Dendritic cell treated with granulocyte-macrophage colony-stimulating factor and Interleukin-4, amounts not matched to agents 40 ng/mL and 50 ng/mL, for 4 days (primary cell): ENCODE measurements at regions not wholly inside any gene's neighbourhood (a gene's known extent, or its start where the extent isn't known, plus 50 kb on each side); places are given as distances from the start of the nearest gene placed in this dataset.
"Not testable (repeated sequence)": the region's sequence is repeated elsewhere in the genome, so short reads cannot be mapped to it uniquely, and the experiment has no call there.

ENCODE experiments used
- H3K27ac Mint-ChIP-seq: one replicate; pipeline ENCODE4 v1.8.0; 2022; ENCODE audit warnings: mild to moderate bottlenecking, mixed read lengths
- H3K27me3 Mint-ChIP-seq: one replicate; pipeline ENCODE4 v1.8.0; 2022; ENCODE audit warnings: mild to moderate bottlenecking, mixed read lengths
- H3K36me3 Mint-ChIP-seq: one replicate; pipeline ENCODE4 v1.8.0; 2022; ENCODE audit warnings: low read depth, mixed read lengths
- H3K4me1 Mint-ChIP-seq: one replicate; pipeline ENCODE4 v1.8.0; 2022; ENCODE audit warnings: low read depth, mixed read lengths
- H3K4me3 Mint-ChIP-seq: one replicate; pipeline ENCODE4 v1.8.0; 2022; ENCODE audit warnings: mild to moderate bottlenecking, moderate library complexity, mixed read lengths
- H3K9me3 Mint-ChIP-seq: one replicate; pipeline ENCODE4 v1.8.0; 2022; ENCODE audit warnings: mixed read lengths
- intact Hi-C: fragments of 100-400 bp; cut with micrococcal nuclease; formaldehyde crosslinking; loops from one replicate; pipeline ENCODE4 v1.15.0; 2022

GRCh38 chr15:87556886-87557285 is 699.7 kb downstream of the NTRK3 start:
- Mint-ChIP-seq H3K36me3 (no peaks in the 10 kb centered on the region), H3K27ac (no peak overlapping the region), H3K9me3 (peaks cover 15% of the 10 kb centered on the region), H3K4me3 (no peak overlapping the region), H3K27me3 (no peaks in the 10 kb centered on the region), H3K4me1 (no peaks in the 10 kb centered on the region)
- intact Hi-C loops = no loop called here

DNA sequence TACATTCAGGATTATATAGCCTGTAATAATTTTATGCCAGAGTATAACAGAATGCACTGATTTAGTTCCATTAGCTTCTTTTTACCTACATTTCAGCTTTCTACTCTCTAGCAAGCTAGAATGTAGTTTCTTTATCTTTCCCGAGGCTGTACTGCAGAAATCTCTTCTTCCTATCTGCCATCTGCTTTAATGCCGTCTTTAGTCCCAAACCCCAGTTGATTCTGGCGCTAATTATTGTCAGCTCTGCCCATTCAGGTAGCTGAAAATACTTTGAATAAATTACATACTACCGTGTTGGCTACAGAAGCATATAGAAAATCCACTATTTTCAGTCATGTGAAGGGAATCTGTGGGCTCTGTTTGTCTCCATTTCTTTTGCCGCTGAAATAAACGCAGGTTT is 706.7 kb downstream of the NTRK3 start:
- Mint-ChIP-seq H3K9me3 (peaks cover 14% of the 10 kb centered on the region), H3K27ac (no peak overlapping the region), H3K27me3 (no peaks in the 10 kb centered on the region), H3K4me1 (no peaks in the 10 kb centered on the region), H3K36me3 (no peaks in the 10 kb centered on the region), H3K4me3 (no peak overlapping the region)
- intact Hi-C loops = no loop called here

- intact Hi-C loops = no loop called here
- H3K36me3 Mint-ChIP-seq = no peaks in the 10 kb centered on the region
- no peaks in the 10 kb centered on the region for H3K4me1 Mint-ChIP-seq
- H3K4me3 Mint-ChIP-seq = no peak overlapping the region
- H3K9me3 Mint-ChIP-seq = peaks cover 12% of the 10 kb centered on the region
- no peaks in the 10 kb centered on the region for H3K27me3 Mint-ChIP-seq
- H3K27ac Mint-ChIP-seq = no peak overlapping the region
These were observed 707.2 kb downstream of the NTRK3 start for GRCh38 chr15:87549296-87549695.

GRCh38 chr15:87548590-87548989 is 707.9 kb downstream of the NTRK3 start:
- H3K27ac Mint-ChIP-seq, H3K4me3 Mint-ChIP-seq, H3K9me3 Mint-ChIP-seq, H3K27me3 Mint-ChIP-seq, H3K4me1 Mint-ChIP-seq, H3K36me3 Mint-ChIP-seq, intact Hi-C loops: not testable (repeated sequence)

DNA sequence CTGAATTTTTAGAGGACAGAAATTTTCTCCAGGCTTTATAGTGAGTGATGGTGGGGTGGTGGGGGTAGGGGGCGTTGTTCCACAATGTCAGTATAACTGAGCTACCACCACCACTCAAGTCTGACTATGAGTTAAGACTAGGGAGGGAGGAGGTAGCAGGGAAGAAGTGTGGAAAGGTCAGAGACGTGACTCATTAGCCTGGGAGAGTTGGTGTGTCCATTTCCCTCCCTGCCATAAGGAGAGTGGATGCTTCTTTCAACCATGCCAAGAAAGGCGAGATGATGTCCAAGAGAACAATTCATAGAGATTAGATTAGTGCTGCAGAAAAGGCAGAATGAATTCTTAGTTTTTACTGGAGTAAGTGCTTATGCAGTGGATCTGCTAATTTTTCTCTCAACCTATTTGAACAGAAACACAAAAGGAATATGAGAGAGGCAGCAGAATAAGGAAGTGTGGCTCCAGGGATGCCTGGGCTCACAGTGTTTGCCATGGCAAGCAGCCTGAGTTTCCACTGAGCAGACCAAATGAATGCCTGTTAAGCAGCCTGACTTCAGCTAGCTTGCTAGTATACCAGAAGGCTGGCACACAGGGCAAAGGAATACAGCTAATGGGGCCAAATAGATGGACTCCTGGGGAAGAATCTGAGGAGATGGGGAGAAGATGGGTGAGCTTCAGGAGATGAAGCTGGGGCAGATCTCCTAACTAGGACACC is 708.9 kb downstream of the NTRK3 start:
- no peak overlapping the region for H3K4me3 Mint-ChIP-seq
- intact Hi-C loops = no loop called here
- no peak overlapping the region for H3K27ac Mint-ChIP-seq
- no peaks in the 10 kb centered on the region for H3K27me3 Mint-ChIP-seq
- no peaks in the 10 kb centered on the region for H3K36me3 Mint-ChIP-seq
- H3K4me1 Mint-ChIP-seq = no peaks in the 10 kb centered on the region
- H3K9me3 Mint-ChIP-seq = no peaks in the 10 kb centered on the region

- Mint-ChIP-seq H3K4me1 (no peaks in the 10 kb centered on the region), H3K27me3 (no peaks in the 10 kb centered on the region), H3K4me3 (no peak overlapping the region), H3K9me3 (peaks cover 16% of the 10 kb centered on the region), H3K36me3 (no peaks in the 10 kb centered on the region), H3K27ac (no peak overlapping the region)
- intact Hi-C loops = loop anchor here (10.0 kb wide), 1 partner anchor 64 kb away; no protein-coding TSS in a partner anchor
These were observed 718.2 kb downstream of the NTRK3 start for GRCh38 chr15:87538327-87538834.

DNA sequence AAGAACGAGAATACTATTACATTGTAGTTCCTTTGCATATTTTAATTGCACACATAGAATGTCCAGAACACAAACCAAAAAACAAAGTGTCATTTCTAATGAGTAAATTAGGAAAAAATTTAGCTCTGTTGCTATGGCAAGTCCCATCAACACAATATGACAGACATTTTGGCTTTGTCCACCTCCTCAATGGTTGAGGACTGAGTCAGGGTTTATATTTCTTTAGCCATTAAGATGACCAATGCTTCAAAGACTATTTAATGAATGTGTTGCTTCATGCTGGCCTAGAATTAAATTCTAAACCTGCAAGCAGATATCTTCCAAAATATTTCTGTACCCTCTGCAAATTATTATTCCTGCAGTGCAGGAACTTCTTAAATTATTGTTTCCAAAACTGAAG is 719.2 kb downstream of the NTRK3 start:
- Mint-ChIP-seq H3K36me3 (no peaks in the 10 kb centered on the region), H3K27me3 (no peaks in the 10 kb centered on the region), H3K9me3 (peaks cover 26% of the 10 kb centered on the region), H3K4me3 (no peak overlapping the region), H3K4me1 (no peaks in the 10 kb centered on the region), H3K27ac (no peak overlapping the region)
- intact Hi-C loops = loop anchor here (10.0 kb wide), 1 partner anchor 62 kb away; no protein-coding TSS in a partner anchor

DNA sequence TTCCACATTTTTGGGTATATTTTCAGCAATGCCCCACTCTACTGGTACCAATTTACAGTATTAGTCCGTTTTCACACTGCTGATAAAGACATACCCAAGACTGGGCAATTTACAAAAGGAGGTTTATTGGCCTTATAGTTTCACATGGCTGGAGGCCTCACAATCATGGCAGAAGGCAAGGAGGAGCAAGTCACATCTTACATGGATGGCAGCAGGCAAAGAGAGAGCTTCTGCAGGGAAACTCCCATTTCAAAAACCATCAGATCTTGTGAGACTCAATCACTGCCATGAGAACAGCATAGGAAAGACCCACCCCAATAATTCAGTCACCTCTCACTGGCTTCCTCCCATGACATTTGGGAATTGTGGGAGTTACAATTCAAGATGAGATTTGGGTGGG is 722.9 kb downstream of the NTRK3 start:
- peaks cover 39% of the 10 kb centered on the region for H3K9me3 Mint-ChIP-seq
- intact Hi-C loops = loop anchor here (10.0 kb wide), 1 partner anchor 59 kb away; no protein-coding TSS in a partner anchor
- not testable (repeated sequence) for H3K27me3 Mint-ChIP-seq, H3K4me1 Mint-ChIP-seq, H3K4me3 Mint-ChIP-seq, H3K27ac Mint-ChIP-seq, H3K36me3 Mint-ChIP-seq

DNA sequence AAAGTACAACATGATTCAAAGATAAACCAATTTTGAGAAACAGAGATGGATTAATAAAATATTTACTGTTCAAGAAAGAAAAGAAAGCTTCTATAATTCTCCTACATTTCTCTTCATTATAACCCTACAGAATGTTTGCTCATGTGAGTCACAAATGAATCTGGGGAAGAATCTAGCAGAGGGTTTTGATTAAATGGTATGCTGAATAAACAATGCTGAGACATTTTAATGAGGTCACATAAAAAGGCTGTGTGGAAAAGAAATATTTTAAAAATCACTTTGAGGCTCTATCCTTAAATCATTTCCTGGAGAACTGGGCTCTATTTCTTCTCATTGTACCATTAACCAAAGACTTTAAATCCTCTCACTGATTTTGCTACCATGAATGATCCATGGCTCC is 727.7 kb downstream of the NTRK3 start:
- no peak overlapping the region for H3K27ac Mint-ChIP-seq
- no peak overlapping the region for H3K4me3 Mint-ChIP-seq
- H3K36me3 Mint-ChIP-seq = no peaks in the 10 kb centered on the region
- peaks cover 36% of the 10 kb centered on the region for H3K9me3 Mint-ChIP-seq
- intact Hi-C loops = no loop called here
- no peaks in the 10 kb centered on the region for H3K4me1 Mint-ChIP-seq
- no peaks in the 10 kb centered on the region for H3K27me3 Mint-ChIP-seq

DNA sequence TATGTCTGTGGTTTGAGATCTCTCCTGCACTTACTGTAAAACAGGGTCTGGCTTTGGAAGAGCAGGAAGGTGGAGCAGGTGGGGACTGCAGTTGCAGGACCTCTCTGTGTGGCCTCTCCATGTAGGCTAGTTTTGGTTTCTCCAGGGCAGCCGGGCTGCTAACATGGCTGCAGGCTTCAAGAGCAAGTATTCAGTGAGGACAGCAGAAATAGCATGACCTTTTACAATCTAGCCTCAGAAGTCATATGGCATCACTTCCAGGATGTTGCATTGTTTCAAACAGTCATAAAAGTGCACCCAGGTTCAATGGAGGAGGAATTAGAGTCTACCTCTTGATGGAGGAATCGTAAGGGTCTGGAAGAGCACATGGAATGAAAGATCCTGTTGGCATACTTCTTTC is 728.7 kb downstream of the NTRK3 start:
- Mint-ChIP-seq H3K4me3 (no peak overlapping the region), H3K4me1 (no peaks in the 10 kb centered on the region)

DNA sequence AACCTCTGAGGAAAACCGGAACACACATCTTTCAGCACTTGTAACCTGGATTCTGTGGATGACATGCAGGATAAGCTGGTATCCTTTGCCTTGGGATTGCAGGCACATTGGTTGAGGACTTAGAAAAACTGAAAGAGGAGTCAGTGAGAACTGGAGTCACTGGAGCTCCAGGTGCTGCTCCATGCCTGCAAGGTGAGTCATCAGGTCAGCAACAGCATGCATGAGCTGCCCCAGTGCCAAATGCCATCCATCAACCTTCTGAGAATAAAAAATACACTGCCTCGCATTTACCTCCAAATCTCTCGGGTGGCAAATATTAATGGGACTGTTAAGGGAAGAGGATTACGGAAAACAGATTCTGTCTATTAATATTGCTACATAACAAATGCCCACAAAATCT is 729.1 kb downstream of the NTRK3 start:
- H3K27me3 Mint-ChIP-seq = no peaks in the 10 kb centered on the region
- H3K4me3 Mint-ChIP-seq = no peak overlapping the region
- no peaks in the 10 kb centered on the region for H3K36me3 Mint-ChIP-seq
- no peaks in the 10 kb centered on the region for H3K4me1 Mint-ChIP-seq
- intact Hi-C loops = no loop called here
- H3K27ac Mint-ChIP-seq = no peak overlapping the region
- H3K9me3 Mint-ChIP-seq = peaks cover 22% of the 10 kb centered on the region

More for the DNA sequence above, 728.7 kb downstream of the NTRK3 start:
- H3K27me3 Mint-ChIP-seq = no peaks in the 10 kb centered on the region
- peaks cover 26% of the 10 kb centered on the region for H3K9me3 Mint-ChIP-seq
- no peak overlapping the region for H3K27ac Mint-ChIP-seq
- no peaks in the 10 kb centered on the region for H3K36me3 Mint-ChIP-seq
- intact Hi-C loops = no loop called here

DNA sequence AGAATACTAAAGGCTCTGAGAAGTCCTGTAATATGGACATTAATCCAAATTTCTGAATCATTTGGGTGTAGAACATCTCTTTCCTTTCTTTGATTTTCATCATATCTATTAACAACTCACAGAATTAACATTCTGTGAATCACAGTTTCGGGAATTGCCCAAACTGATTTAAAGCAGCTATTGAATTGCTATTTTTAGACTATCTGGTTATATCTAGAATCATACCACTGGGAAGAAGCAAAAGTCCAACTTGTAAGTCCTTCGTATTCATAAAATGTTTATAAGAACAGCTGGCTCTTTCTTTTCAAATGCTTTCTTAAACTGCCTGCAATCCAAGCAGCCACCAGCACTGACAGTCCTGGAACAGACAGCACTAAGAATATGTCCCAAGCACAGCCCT is 733.0 kb downstream of the NTRK3 start:
- peaks cover 18% of the 10 kb centered on the region for H3K9me3 Mint-ChIP-seq
- intact Hi-C loops = no loop called here
- no peaks in the 10 kb centered on the region for H3K4me1 Mint-ChIP-seq
- H3K4me3 Mint-ChIP-seq = no peak overlapping the region
- H3K36me3 Mint-ChIP-seq = no peaks in the 10 kb centered on the region
- no peaks in the 10 kb centered on the region for H3K27me3 Mint-ChIP-seq
- no peak overlapping the region for H3K27ac Mint-ChIP-seq

DNA sequence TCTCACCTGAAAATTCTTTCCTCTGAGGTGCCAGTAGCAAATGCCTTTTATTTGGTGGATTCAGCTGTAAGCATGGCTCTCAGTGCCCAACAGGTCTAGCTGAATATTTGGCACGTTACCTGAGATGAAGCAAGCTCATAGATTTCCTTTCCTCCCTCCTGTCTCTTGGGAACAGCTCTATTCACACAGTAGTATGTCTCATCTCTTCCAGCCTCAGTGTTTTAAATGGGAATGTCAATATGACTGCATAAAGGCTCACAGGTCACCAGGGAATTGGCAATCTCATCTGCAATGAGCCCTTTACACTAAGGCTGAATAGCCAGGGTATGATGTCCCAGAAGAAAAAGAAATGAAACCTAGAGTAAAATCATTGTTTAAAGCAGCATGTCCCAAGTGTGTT is 733.5 kb downstream of the NTRK3 start:
- Mint-ChIP-seq H3K27ac (no peak overlapping the region), H3K4me1 (no peaks in the 10 kb centered on the region), H3K27me3 (no peaks in the 10 kb centered on the region), H3K9me3 (peaks cover 18% of the 10 kb centered on the region), H3K36me3 (no peaks in the 10 kb centered on the region), H3K4me3 (no peak overlapping the region)
- intact Hi-C loops = no loop called here

- Mint-ChIP-seq H3K9me3 (peaks cover 9% of the 10 kb centered on the region), H3K4me3 (no peak overlapping the region), H3K36me3 (no peaks in the 10 kb centered on the region), H3K27me3 (no peaks in the 10 kb centered on the region), H3K27ac (no peak overlapping the region), H3K4me1 (no peaks in the 10 kb centered on the region)
- intact Hi-C loops = no loop called here
These were observed 737.6 kb downstream of the NTRK3 start for GRCh38 chr15:87518957-87519356.

- Mint-ChIP-seq H3K4me1 (no peaks in the 10 kb centered on the region), H3K9me3 (peaks cover 24% of the 10 kb centered on the region), H3K27me3 (no peaks in the 10 kb centered on the region), H3K36me3 (no peaks in the 10 kb centered on the region), H3K4me3 (no peak overlapping the region), H3K27ac (no peak overlapping the region)
- intact Hi-C loops = no loop called here
These were observed 748.5 kb downstream of the NTRK3 start for GRCh38 chr15:87508086-87508485.
